Lower leg skin (tissue), 3 donors: ENCODE measurements at regions not wholly inside any gene's neighbourhood (a gene's known extent, or its start where the extent isn't known, plus 50 kb on each side); places are given as distances from the start of the nearest gene placed in this dataset.

Source experiments
- POLR2A ChIP-seq, 2 donors: fragments of 450-650 bp; IDR thresholded peaks; one replicate each; pipeline ENCODE4 v1.6.1; 2016 to 2017; ENCODE audit warnings: antibody characterized with exemption in 2 of 2, mild to moderate bottlenecking in 1 of 2, moderate library complexity in 1 of 2
- TF ChIP-seq, protein P1 (sequence below), 3 donors: fragments of 450-650 bp; IDR thresholded peaks; one replicate each; pipeline ENCODE4 v1.5.1; 2016; ENCODE audit warnings: antibody characterized with exemption in 3 of 3, mild to moderate bottlenecking in 3 of 3, moderate library complexity in 2 of 3

DNA sequence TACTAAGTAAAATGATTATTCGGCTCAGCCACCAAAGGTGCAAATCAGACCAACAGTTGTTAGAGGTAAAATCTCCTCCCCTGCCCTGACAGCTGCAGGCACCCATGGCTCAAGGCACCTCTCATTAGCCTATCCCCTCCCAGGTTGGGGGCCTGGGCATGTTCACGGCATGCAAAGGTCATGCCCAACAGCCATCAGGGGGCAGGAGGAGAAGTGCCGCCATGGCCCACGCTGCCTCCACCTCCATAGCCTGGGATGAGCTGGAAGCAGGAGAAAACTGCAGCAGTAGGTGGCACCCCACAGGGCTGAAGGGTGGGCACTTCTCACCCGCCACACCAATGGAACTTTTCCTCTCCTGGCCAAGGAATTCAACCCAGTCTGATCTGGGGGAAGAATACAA, 146.4 kb upstream of the COX10 start:
- TF ChIP-seq, protein P1, sequence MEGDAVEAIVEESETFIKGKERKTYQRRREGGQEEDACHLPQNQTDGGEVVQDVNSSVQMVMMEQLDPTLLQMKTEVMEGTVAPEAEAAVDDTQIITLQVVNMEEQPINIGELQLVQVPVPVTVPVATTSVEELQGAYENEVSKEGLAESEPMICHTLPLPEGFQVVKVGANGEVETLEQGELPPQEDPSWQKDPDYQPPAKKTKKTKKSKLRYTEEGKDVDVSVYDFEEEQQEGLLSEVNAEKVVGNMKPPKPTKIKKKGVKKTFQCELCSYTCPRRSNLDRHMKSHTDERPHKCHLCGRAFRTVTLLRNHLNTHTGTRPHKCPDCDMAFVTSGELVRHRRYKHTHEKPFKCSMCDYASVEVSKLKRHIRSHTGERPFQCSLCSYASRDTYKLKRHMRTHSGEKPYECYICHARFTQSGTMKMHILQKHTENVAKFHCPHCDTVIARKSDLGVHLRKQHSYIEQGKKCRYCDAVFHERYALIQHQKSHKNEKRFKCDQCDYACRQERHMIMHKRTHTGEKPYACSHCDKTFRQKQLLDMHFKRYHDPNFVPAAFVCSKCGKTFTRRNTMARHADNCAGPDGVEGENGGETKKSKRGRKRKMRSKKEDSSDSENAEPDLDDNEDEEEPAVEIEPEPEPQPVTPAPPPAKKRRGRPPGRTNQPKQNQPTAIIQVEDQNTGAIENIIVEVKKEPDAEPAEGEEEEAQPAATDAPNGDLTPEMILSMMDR (IDR thresholded peaks at IDR 0.05), result no peak
- no peak for TF ChIP-seq POLR2A (IDR thresholded peaks at IDR 0.05)
